ENCODE measurements at regions not wholly inside any gene's neighbourhood (a gene's known extent, or its start where the extent isn't known, plus 50 kb on each side); places are given as distances from the start of the nearest gene placed in this dataset.

DNA sequence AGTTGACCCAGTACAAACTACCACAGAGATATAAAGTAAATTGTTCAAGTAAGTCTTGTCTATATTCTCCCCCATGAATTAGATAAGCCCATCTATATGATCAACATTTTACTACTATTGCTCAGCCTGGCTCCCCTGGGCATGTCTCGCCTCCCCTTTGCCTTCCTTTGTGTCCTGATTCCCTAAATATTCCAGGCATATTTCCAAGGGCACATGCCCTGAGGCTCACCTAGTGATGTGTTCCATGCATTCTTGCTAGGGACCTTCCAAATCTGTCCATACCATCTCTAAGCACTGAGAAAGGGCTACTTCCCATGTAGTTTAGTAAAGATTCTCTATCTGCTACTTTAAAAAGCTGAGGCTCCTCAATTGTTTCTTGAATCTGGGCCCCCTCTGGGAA is 163.1 kb upstream of the ADRA1D start:
- Mint-ChIP-seq H3K4me1 (ENCODE audit: insufficient read depth, unreplicated experiment) (no peaks in the 10 kb centered on the region), H3K9me3 (ENCODE audit: unreplicated experiment) (no peaks in the 10 kb centered on the region), H3K27ac (ENCODE audit: low read depth, unreplicated experiment) (no peak overlapping the region), H3K4me3 (ENCODE audit: unreplicated experiment) (no peak overlapping the region), H3K27me3 (ENCODE audit: insufficient read depth, unreplicated experiment) (no peaks in the 10 kb centered on the region), H3K36me3 (ENCODE audit: insufficient read depth, unreplicated experiment) (no peaks in the 10 kb centered on the region)
- intact Hi-C loops (cut with micrococcal nuclease): no loop called here
- ChIA-PET CTCF (interaction anchor here (0.6 kb wide), 1 partner anchor 17 kb away, joined by 3 read pairs; no protein-coding TSS in a partner anchor), POLR2A (interaction anchor here (0.6 kb wide), 1 partner anchor 124 kb away, joined by 4 read pairs; no protein-coding TSS in a partner anchor)
- BruUV-seq (replicated peaks): no TSS peak
- peak; percentile 44 for DNase-seq (ENCODE audit: unreplicated experiment)
- TF ChIP-seq, protein P1, sequence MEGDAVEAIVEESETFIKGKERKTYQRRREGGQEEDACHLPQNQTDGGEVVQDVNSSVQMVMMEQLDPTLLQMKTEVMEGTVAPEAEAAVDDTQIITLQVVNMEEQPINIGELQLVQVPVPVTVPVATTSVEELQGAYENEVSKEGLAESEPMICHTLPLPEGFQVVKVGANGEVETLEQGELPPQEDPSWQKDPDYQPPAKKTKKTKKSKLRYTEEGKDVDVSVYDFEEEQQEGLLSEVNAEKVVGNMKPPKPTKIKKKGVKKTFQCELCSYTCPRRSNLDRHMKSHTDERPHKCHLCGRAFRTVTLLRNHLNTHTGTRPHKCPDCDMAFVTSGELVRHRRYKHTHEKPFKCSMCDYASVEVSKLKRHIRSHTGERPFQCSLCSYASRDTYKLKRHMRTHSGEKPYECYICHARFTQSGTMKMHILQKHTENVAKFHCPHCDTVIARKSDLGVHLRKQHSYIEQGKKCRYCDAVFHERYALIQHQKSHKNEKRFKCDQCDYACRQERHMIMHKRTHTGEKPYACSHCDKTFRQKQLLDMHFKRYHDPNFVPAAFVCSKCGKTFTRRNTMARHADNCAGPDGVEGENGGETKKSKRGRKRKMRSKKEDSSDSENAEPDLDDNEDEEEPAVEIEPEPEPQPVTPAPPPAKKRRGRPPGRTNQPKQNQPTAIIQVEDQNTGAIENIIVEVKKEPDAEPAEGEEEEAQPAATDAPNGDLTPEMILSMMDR (IDR thresholded peaks at IDR 0.05; ENCODE audit: unreplicated experiment): no peak

DNA sequence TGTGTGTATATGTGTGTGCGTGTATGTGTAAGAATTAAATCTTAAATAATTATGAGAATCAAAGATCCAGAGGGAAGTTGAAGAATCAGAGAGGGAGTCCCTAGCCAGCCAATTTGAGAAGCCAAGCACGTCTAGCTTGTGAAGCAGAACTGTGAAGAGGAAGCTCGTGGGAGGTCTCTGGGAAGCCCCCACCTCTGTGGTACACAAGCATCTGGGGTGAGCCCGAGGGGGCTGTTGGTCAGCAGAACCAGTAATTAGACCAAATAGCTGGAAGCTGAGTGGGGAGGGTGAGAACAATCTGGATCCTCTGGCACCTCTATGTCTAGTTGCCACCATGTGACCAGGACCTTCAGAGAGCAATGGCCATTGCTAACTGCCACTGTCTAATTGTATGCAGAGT is 162.7 kb upstream of the ADRA1D start:
- Mint-ChIP-seq H3K9me3 (ENCODE audit: unreplicated experiment) (no peaks in the 10 kb centered on the region), H3K4me3 (ENCODE audit: unreplicated experiment) (no peak overlapping the region), H3K36me3 (ENCODE audit: insufficient read depth, unreplicated experiment) (no peaks in the 10 kb centered on the region), H3K4me1 (ENCODE audit: insufficient read depth, unreplicated experiment) (no peaks in the 10 kb centered on the region), H3K27ac (ENCODE audit: low read depth, unreplicated experiment) (no peak overlapping the region), H3K27me3 (ENCODE audit: insufficient read depth, unreplicated experiment) (no peaks in the 10 kb centered on the region)
- POLR2A ChIA-PET: no interaction called here
- CTCF ChIA-PET: interaction anchor here (0.6 kb wide), 1 partner anchor 212 kb away, joined by 3 read pairs; no protein-coding TSS in a partner anchor
- TF ChIP-seq, protein P1 (IDR thresholded peaks at IDR 0.05; ENCODE audit: unreplicated experiment): no peak
- DNase-seq (ENCODE audit: unreplicated experiment): no peak
- intact Hi-C loops (cut with micrococcal nuclease): no loop called here
- BruUV-seq (replicated peaks): no TSS peak

DNA sequence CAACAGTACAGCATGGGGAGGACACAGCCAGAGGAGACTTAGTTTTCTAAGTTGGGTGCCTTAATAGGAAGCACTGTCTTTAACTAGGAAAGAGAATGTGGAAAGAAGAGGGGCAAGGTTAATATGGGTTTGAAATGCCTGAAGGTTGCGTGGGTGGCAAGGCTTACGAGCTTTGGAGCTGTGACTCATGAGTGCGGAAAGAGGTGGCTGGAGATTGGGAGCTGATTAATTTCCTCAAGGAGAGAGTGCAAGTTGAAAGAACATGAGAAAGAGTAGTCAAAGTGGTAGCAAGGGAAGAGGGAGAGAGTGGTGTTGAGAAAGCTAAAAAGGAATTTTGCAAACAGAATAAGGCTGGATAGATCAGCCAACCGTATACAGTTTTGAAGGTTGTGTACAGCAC is 157.5 kb upstream of the ADRA1D start:
- BruUV-seq (replicated peaks): no TSS peak
- TF ChIP-seq, protein P1 (IDR thresholded peaks at IDR 0.05; ENCODE audit: unreplicated experiment): no peak
- no peaks in the 10 kb centered on the region for H3K27me3 Mint-ChIP-seq (ENCODE audit: insufficient read depth, unreplicated experiment)
- no peak overlapping the region for H3K27ac Mint-ChIP-seq (ENCODE audit: low read depth, unreplicated experiment)
- ChIA-PET CTCF (interaction anchor here (0.6 kb wide), 1 partner anchor 93 kb away, joined by 6 read pairs; no protein-coding TSS in a partner anchor), POLR2A (interaction anchor here (0.7 to 1.4 kb wide), 4 partner anchors 24 to 106 kb away, joined by 3 read pairs; no protein-coding TSS in a partner anchor)
- no peak overlapping the region for H3K4me3 Mint-ChIP-seq (ENCODE audit: unreplicated experiment)
- H3K4me1 Mint-ChIP-seq (ENCODE audit: insufficient read depth, unreplicated experiment): no peaks in the 10 kb centered on the region
- DNase-seq (ENCODE audit: unreplicated experiment): peak; percentile 92
- H3K9me3 Mint-ChIP-seq (ENCODE audit: unreplicated experiment): no peaks in the 10 kb centered on the region
- H3K36me3 Mint-ChIP-seq (ENCODE audit: insufficient read depth, unreplicated experiment): no peaks in the 10 kb centered on the region
- intact Hi-C loops (cut with micrococcal nuclease): no loop called here

DNA sequence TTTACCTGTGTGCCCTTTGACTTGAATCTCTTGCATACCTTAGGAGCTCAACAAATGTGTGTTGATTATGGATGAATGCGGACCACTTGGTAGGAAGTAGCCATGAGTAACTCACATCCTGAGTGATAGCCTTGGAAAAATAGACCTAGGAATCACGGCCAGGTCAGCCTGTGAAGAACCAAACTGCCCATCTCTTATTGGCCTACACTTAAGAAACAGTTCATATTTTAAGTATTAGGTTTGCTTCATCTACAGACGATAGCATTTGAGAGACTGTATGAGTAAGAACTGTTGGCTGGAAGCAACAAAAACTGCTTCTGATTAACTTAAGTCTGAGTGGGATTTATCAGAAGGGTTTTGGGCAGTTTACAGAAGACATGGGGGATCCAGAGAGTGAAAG is 152.5 kb upstream of the ADRA1D start:
- H3K4me1 Mint-ChIP-seq (ENCODE audit: insufficient read depth, unreplicated experiment): no peaks in the 10 kb centered on the region
- H3K4me3 Mint-ChIP-seq (ENCODE audit: unreplicated experiment): no peak overlapping the region
- TF ChIP-seq, protein P1 (IDR thresholded peaks at IDR 0.05; ENCODE audit: unreplicated experiment): no peak
- ChIA-PET CTCF (interaction anchor here (0.8 to 0.9 kb wide), 2 partner anchors 11 to 152 kb away, joined by 3 read pairs; no protein-coding TSS in a partner anchor), POLR2A (interaction anchor here (0.6 kb wide), 1 partner anchor 16 kb away, joined by 3 read pairs; no protein-coding TSS in a partner anchor)
- H3K36me3 Mint-ChIP-seq (ENCODE audit: insufficient read depth, unreplicated experiment): no peaks in the 10 kb centered on the region
- no peaks in the 10 kb centered on the region for H3K27me3 Mint-ChIP-seq (ENCODE audit: insufficient read depth, unreplicated experiment)
- DNase-seq (ENCODE audit: unreplicated experiment): no peak
- H3K27ac Mint-ChIP-seq (ENCODE audit: low read depth, unreplicated experiment): no peak overlapping the region
- peaks cover 8% of the 10 kb centered on the region for H3K9me3 Mint-ChIP-seq (ENCODE audit: unreplicated experiment)
- no TSS peak for BruUV-seq (replicated peaks)
- intact Hi-C loops (cut with micrococcal nuclease): no loop called here

Data from MCF 10A (cell line).